ENCODE measurements at regions not wholly inside any gene's neighbourhood (a gene's known extent, or its start where the extent isn't known, plus 50 kb on each side); places are given as distances from the start of the nearest gene placed in this dataset.

GRCh38 chr12:89016970-89017778 lies 335.1 kb downstream of the DUSP6 start:
- H3K9me3 Mint-ChIP-seq, result no peaks in the 10 kb centered on the region

GRCh38 chr12:89015419-89015818 lies 336.9 kb downstream of the DUSP6 start:
- intact Hi-C loops (cut with micrococcal nuclease), result loop anchor here (5.0 to 10.0 kb wide), 3 partner anchors 849 to 1087 kb away; partner anchors contain the start of genes CEP290 and TMTC3
- H3K27me3 Mint-ChIP-seq (ENCODE audit: insufficient read depth), result peaks cover 19% of the 10 kb centered on the region
- no peaks in the 10 kb centered on the region for H3K9me3 Mint-ChIP-seq
- no peak overlapping the region for H3K4me3 Mint-ChIP-seq
- peaks cover 14% of the 10 kb centered on the region for H3K4me1 Mint-ChIP-seq (ENCODE audit: low read depth)
- no peaks in the 10 kb centered on the region for H3K36me3 Mint-ChIP-seq (ENCODE audit: low read depth)
- H3K27ac Mint-ChIP-seq, result no peak overlapping the region
- no peak for DNase-seq (ENCODE audit: low spot score)

More at GRCh38 chr12:89016970-89017778, 335.1 kb downstream of the DUSP6 start:
- no peak overlapping the region for H3K4me3 Mint-ChIP-seq
- intact Hi-C loops (cut with micrococcal nuclease), result loop anchor here (1.0 to 10.0 kb wide), 4 partner anchors 512 to 1085 kb away; partner anchors contain the start of genes CEP290 and TMTC3
- H3K27ac Mint-ChIP-seq, result no peak overlapping the region
- DNase-seq (ENCODE audit: low spot score), result no peak
- peaks cover 19% of the 10 kb centered on the region for H3K27me3 Mint-ChIP-seq (ENCODE audit: insufficient read depth)
- H3K36me3 Mint-ChIP-seq (ENCODE audit: low read depth), result peaks cover 3% of the 10 kb centered on the region
- H3K4me1 Mint-ChIP-seq (ENCODE audit: low read depth), result peaks cover 23% of the 10 kb centered on the region

- Mint-ChIP-seq H3K27me3 (ENCODE audit: insufficient read depth) (peaks cover 26% of the 10 kb centered on the region), H3K4me3 (no peak overlapping the region)
- intact Hi-C loops (cut with micrococcal nuclease), result no loop called here
Observed at GRCh38 chr12:88998421-88998820, 353.9 kb downstream of the DUSP6 start.

GRCh38 chr12:88996200-88996788 lies 356.0 kb downstream of the DUSP6 start:
- no peaks in the 10 kb centered on the region for H3K4me1 Mint-ChIP-seq (ENCODE audit: low read depth)
- H3K36me3 Mint-ChIP-seq (ENCODE audit: low read depth), result no peaks in the 10 kb centered on the region
- no peak overlapping the region for H3K4me3 Mint-ChIP-seq
- DNase-seq (ENCODE audit: low spot score), result no peak
- H3K27me3 Mint-ChIP-seq (ENCODE audit: insufficient read depth), result peaks cover 25% of the 10 kb centered on the region
- H3K9me3 Mint-ChIP-seq, result no peaks in the 10 kb centered on the region
- intact Hi-C loops (cut with micrococcal nuclease), result no loop called here
- no peak overlapping the region for H3K27ac Mint-ChIP-seq

More at GRCh38 chr12:88998421-88998820, 353.9 kb downstream of the DUSP6 start:
- Mint-ChIP-seq H3K9me3 (no peaks in the 10 kb centered on the region), H3K36me3 (ENCODE audit: low read depth) (no peaks in the 10 kb centered on the region), H3K4me1 (ENCODE audit: low read depth) (no peaks in the 10 kb centered on the region), H3K27ac (no peak overlapping the region)
- DNase-seq (ENCODE audit: low spot score), result no peak

- Mint-ChIP-seq H3K27me3 (ENCODE audit: insufficient read depth) (peaks cover 18% of the 10 kb centered on the region), H3K36me3 (ENCODE audit: low read depth) (no peaks in the 10 kb centered on the region), H3K4me1 (ENCODE audit: low read depth) (no peaks in the 10 kb centered on the region), H3K4me3 (no peak overlapping the region), H3K9me3 (no peaks in the 10 kb centered on the region), H3K27ac (no peak overlapping the region)
- DNase-seq (ENCODE audit: low spot score), result no peak
- intact Hi-C loops (cut with micrococcal nuclease), result loop anchor here (5.0 kb wide), 1 partner anchor 883 kb away; no protein-coding TSS in a partner anchor
Observed at GRCh38 chr12:88994971-88995370, 357.3 kb downstream of the DUSP6 start.

- H3K4me1 Mint-ChIP-seq (ENCODE audit: low read depth), result no peaks in the 10 kb centered on the region
- H3K27me3 Mint-ChIP-seq (ENCODE audit: insufficient read depth), result peaks cover 18% of the 10 kb centered on the region
- no peaks in the 10 kb centered on the region for H3K9me3 Mint-ChIP-seq
- DNase-seq (ENCODE audit: low spot score), result no peak
- intact Hi-C loops (cut with micrococcal nuclease), result loop anchor here (5.0 kb wide), 1 partner anchor 882 kb away; no protein-coding TSS in a partner anchor
- H3K27ac Mint-ChIP-seq, result no peak overlapping the region
- H3K36me3 Mint-ChIP-seq (ENCODE audit: low read depth), result no peaks in the 10 kb centered on the region
- no peak overlapping the region for H3K4me3 Mint-ChIP-seq
Observed at GRCh38 chr12:88994537-88994936, 357.8 kb downstream of the DUSP6 start.

GRCh38 chr12:88993651-88994050 lies 358.6 kb downstream of the DUSP6 start:
- Mint-ChIP-seq H3K36me3 (ENCODE audit: low read depth) (no peaks in the 10 kb centered on the region), H3K27ac (no peak overlapping the region), H3K27me3 (ENCODE audit: insufficient read depth) (peaks cover 21% of the 10 kb centered on the region), H3K9me3 (no peaks in the 10 kb centered on the region), H3K4me3 (no peak overlapping the region), H3K4me1 (ENCODE audit: low read depth) (no peaks in the 10 kb centered on the region)
- intact Hi-C loops (cut with micrococcal nuclease), result loop anchor here (5.0 kb wide), 1 partner anchor 881 kb away; no protein-coding TSS in a partner anchor
- DNase-seq (ENCODE audit: low spot score), result no peak

- no peak overlapping the region for H3K27ac Mint-ChIP-seq
- peaks cover 12% of the 10 kb centered on the region for H3K27me3 Mint-ChIP-seq (ENCODE audit: insufficient read depth)
- no peaks in the 10 kb centered on the region for H3K4me1 Mint-ChIP-seq (ENCODE audit: low read depth)
- no peaks in the 10 kb centered on the region for H3K36me3 Mint-ChIP-seq (ENCODE audit: low read depth)
- no peaks in the 10 kb centered on the region for H3K9me3 Mint-ChIP-seq
- no peak for DNase-seq (ENCODE audit: low spot score)
- no peak overlapping the region for H3K4me3 Mint-ChIP-seq
- intact Hi-C loops (cut with micrococcal nuclease), result no loop called here
Observed at GRCh38 chr12:88986056-88986455, 366.2 kb downstream of the DUSP6 start.

- Mint-ChIP-seq H3K9me3 (no peaks in the 10 kb centered on the region), H3K4me3 (no peak overlapping the region), H3K36me3 (ENCODE audit: low read depth) (no peaks in the 10 kb centered on the region), H3K4me1 (ENCODE audit: low read depth) (no peaks in the 10 kb centered on the region), H3K27me3 (ENCODE audit: insufficient read depth) (peaks cover 12% of the 10 kb centered on the region), H3K27ac (no peak overlapping the region)
- DNase-seq (ENCODE audit: low spot score), result no peak
- intact Hi-C loops (cut with micrococcal nuclease), result no loop called here
Observed at GRCh38 chr12:88985631-88986030, 366.7 kb downstream of the DUSP6 start.

GRCh38 chr12:88985011-88985410 lies 367.3 kb downstream of the DUSP6 start:
- no peak for DNase-seq (ENCODE audit: low spot score)
- H3K4me3 Mint-ChIP-seq, result no peak overlapping the region
- intact Hi-C loops (cut with micrococcal nuclease), result no loop called here
- no peaks in the 10 kb centered on the region for H3K36me3 Mint-ChIP-seq (ENCODE audit: low read depth)
- no peak overlapping the region for H3K27ac Mint-ChIP-seq
- no peaks in the 10 kb centered on the region for H3K9me3 Mint-ChIP-seq
- peaks cover 14% of the 10 kb centered on the region for H3K27me3 Mint-ChIP-seq (ENCODE audit: insufficient read depth)
- H3K4me1 Mint-ChIP-seq (ENCODE audit: low read depth), result no peaks in the 10 kb centered on the region

- Mint-ChIP-seq H3K27me3 (ENCODE audit: insufficient read depth) (peaks cover 11% of the 10 kb centered on the region), H3K36me3 (ENCODE audit: low read depth) (no peaks in the 10 kb centered on the region), H3K4me3 (no peak overlapping the region), H3K4me1 (ENCODE audit: low read depth) (no peaks in the 10 kb centered on the region), H3K27ac (no peak overlapping the region), H3K9me3 (no peaks in the 10 kb centered on the region)
- DNase-seq (ENCODE audit: low spot score), result no peak
- intact Hi-C loops (cut with micrococcal nuclease), result no loop called here
Observed at GRCh38 chr12:88982694-88983093, 369.6 kb downstream of the DUSP6 start.

GRCh38 chr12:88977115-88977514 lies 375.2 kb downstream of the DUSP6 start:
- intact Hi-C loops (cut with micrococcal nuclease), result no loop called here

GRCh38 chr12:88973998-88974397 lies 378.3 kb downstream of the DUSP6 start:
- H3K4me1 Mint-ChIP-seq (ENCODE audit: low read depth), result no peaks in the 10 kb centered on the region
- no peak for DNase-seq (ENCODE audit: low spot score)
- no peaks in the 10 kb centered on the region for H3K36me3 Mint-ChIP-seq (ENCODE audit: low read depth)
- peaks cover 9% of the 10 kb centered on the region for H3K27me3 Mint-ChIP-seq (ENCODE audit: insufficient read depth)
- intact Hi-C loops (cut with micrococcal nuclease), result no loop called here
- no peak overlapping the region for H3K4me3 Mint-ChIP-seq
- no peak overlapping the region for H3K27ac Mint-ChIP-seq
- no peaks in the 10 kb centered on the region for H3K9me3 Mint-ChIP-seq

More at GRCh38 chr12:88977115-88977514, 375.2 kb downstream of the DUSP6 start:
- no peak for DNase-seq (ENCODE audit: low spot score)
- H3K36me3 Mint-ChIP-seq (ENCODE audit: low read depth), result no peaks in the 10 kb centered on the region
- peaks cover 12% of the 10 kb centered on the region for H3K27me3 Mint-ChIP-seq (ENCODE audit: insufficient read depth)
- no peak overlapping the region for H3K4me3 Mint-ChIP-seq
- no peak overlapping the region for H3K27ac Mint-ChIP-seq
- H3K9me3 Mint-ChIP-seq, result no peaks in the 10 kb centered on the region
- H3K4me1 Mint-ChIP-seq (ENCODE audit: low read depth), result no peaks in the 10 kb centered on the region

Measured in activated T-helper 1 cell treated with anti-CD3 and anti-CD28 coated beads, Interleukin-12 subunit alpha, Interleukin-12 subunit beta, Interleukin-2, Interleukin-4 antibody, amounts not matched to agents 30 ng/mL and 10 ng/mL and 1 ng/mL, durations not matched to agents 14 hours and 24 hours and 36 hours (primary cell).